Mesothelial cell of epicardium (in vitro differentiated cells): ENCODE measurements at regions not wholly inside any gene's neighbourhood (a gene's known extent, or its start where the extent isn't known, plus 50 kb on each side); places are given as distances from the start of the nearest gene placed in this dataset.
A peak's percentile ranks its signal among the peaks of the same experiment; 100 is the strongest.

Experiments used
- DNase-seq, 2 experiments: peaks; one replicate each; pipeline ENCODE4 v3.0.0; 2021; ENCODE audit warnings: low spot score in 2 of 2; ENCODE audit not compliant: unreplicated experiment in 2 of 2
- H3K27ac Mint-ChIP-seq: 2 replicates; pipeline ENCODE4 v1.8.0; 2021; ENCODE audit warnings: mixed read lengths
- H3K27me3 Mint-ChIP-seq: 2 replicates; pipeline ENCODE4 v1.8.0; 2021; ENCODE audit warnings: low read depth, mixed read lengths
- H3K36me3 Mint-ChIP-seq: 2 replicates; pipeline ENCODE4 v1.8.0; 2021; ENCODE audit warnings: mixed read lengths
- H3K4me1 Mint-ChIP-seq: 2 replicates; pipeline ENCODE4 v1.8.0; 2021; ENCODE audit warnings: mixed read lengths
- H3K4me3 Mint-ChIP-seq: 2 replicates; pipeline ENCODE4 v1.8.0; 2021; ENCODE audit warnings: mild to moderate bottlenecking, moderate library complexity, mixed read lengths
- H3K9me3 Mint-ChIP-seq: 2 replicates; pipeline ENCODE4 v1.8.0; 2021; ENCODE audit warnings: mixed read lengths
- TF ChIP-seq, protein P1 (sequence below): fragments of 200-600 bp; sonication (generic); IDR thresholded peaks from one replicate; pipeline ENCODE4 v1.5.0; 2021; ENCODE audit warnings: antibody characterized with exemption; ENCODE audit not compliant: unreplicated experiment

DNA sequence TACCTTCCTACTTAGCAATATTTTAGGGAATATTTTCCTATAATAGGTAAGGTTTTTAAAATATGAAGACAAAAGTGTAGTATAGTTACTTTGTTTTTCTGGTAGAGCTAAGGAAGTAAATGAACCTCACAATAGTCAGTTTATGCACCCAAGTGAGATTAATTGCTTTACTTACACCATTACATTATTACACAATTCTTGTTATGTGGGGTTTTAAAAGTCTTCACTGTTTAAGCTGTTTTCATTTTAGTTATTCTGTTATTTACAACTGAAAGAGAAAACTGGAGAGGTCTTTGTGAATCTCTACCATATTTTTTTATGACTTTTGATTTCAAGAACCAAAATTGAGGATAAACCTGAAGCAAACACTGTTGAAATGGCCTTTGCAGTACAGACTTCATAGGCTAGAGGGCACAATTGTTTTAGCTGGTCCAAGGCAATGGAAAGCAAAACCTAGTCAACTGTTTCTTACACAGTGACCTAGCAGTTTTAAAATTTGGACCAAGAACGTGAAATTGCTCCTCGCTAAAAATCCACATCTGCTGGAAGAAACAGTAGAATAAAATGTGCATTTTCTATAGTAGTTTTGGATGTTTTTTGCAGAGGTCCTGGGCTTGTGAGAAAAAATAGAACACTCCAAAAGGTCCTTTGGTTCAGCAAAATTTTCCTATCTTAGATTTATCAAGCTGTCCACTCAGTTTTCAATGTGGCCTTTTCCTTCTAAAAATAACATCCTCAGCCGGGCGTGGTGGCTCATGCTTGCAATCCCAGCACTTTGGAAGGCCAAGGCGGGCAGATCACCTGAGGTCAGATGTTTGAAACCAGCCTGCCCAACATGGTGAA lies 66.4 kb upstream of the FER start:
- TF ChIP-seq, protein P1, sequence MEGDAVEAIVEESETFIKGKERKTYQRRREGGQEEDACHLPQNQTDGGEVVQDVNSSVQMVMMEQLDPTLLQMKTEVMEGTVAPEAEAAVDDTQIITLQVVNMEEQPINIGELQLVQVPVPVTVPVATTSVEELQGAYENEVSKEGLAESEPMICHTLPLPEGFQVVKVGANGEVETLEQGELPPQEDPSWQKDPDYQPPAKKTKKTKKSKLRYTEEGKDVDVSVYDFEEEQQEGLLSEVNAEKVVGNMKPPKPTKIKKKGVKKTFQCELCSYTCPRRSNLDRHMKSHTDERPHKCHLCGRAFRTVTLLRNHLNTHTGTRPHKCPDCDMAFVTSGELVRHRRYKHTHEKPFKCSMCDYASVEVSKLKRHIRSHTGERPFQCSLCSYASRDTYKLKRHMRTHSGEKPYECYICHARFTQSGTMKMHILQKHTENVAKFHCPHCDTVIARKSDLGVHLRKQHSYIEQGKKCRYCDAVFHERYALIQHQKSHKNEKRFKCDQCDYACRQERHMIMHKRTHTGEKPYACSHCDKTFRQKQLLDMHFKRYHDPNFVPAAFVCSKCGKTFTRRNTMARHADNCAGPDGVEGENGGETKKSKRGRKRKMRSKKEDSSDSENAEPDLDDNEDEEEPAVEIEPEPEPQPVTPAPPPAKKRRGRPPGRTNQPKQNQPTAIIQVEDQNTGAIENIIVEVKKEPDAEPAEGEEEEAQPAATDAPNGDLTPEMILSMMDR, result peak; percentile 65
- Mint-ChIP-seq H3K4me3 (no peak overlapping the region), H3K27me3 (peaks cover 17% of the 10 kb centered on the region), H3K27ac (no peak overlapping the region), H3K4me1 (no peaks in the 10 kb centered on the region), H3K9me3 (no peaks in the 10 kb centered on the region), H3K36me3 (no peaks in the 10 kb centered on the region)
- no peak for DNase-seq

DNA sequence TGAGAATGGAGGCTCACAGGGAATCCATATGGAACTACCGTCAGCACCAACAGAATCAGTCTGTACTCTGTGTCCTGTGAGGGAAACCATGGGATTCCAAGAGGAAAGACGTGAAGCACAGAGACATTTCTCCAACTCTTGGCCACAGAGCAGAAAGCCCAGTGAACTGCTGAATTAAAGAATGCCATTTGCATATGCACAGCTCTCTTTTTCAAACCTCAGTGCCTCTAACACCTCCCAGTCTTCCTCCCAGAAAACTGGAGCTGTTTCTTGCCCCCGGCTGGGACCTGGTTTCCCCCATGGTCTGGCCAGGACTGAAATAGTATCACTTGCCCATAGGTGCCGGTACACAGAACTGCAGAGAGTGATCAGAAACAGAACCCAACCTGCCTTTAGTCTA lies 69.6 kb upstream of the FER start:
- no peak overlapping the region for H3K4me3 Mint-ChIP-seq
- H3K27me3 Mint-ChIP-seq, result peaks cover 30% of the 10 kb centered on the region
- TF ChIP-seq, protein P1, result no peak
- no peak overlapping the region for H3K27ac Mint-ChIP-seq
- no peaks in the 10 kb centered on the region for H3K9me3 Mint-ChIP-seq
- H3K36me3 Mint-ChIP-seq, result no peaks in the 10 kb centered on the region
- no peaks in the 10 kb centered on the region for H3K4me1 Mint-ChIP-seq
- DNase-seq, result no peak

DNA sequence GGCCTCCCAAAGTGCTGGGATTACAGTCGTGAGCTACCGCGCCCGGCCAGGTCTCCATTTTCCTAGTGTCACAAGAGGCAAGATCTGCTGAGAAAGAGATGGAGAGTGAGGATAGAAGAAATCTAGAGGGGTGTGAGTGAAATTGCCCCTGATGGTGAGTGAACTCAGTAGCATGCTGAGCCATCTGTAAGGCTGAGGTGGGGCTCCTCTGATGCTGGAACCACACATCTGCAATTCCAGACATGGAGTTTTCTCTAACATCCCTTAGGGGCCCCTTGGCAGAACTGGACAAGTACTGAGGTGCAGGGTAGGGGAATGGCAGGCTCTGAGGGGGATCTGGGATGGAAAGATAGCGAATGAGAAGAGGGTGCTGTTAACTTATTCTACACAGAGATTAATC lies 72.0 kb upstream of the FER start:
- H3K4me3 Mint-ChIP-seq, result no peak overlapping the region
- TF ChIP-seq, protein P1, result no peak
- peaks cover 6% of the 10 kb centered on the region for H3K4me1 Mint-ChIP-seq
- H3K36me3 Mint-ChIP-seq, result no peaks in the 10 kb centered on the region
- no peak for DNase-seq
- H3K9me3 Mint-ChIP-seq, result no peaks in the 10 kb centered on the region
- H3K27ac Mint-ChIP-seq, result no peak overlapping the region
- peaks cover 34% of the 10 kb centered on the region for H3K27me3 Mint-ChIP-seq

DNA sequence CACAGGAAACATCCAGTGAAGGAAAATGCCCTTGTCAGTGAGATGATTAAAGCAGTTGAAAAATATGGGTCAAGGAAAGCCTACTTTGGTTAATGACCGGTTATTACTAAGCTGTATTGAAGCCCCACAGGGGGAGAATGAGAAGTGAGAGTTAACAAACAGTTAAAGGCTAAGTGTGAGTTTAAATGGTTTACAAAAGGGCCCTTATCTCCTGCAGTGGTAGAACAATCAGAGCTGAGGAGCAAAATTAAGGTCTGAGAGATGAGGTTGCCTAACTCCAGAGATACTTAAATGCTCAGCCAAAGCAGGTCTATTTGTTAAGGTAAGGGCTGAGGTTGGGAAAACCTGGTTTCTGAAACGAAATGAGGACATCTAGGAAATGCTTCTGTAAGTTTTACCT lies 75.1 kb upstream of the FER start:
- H3K27me3 Mint-ChIP-seq, result peaks cover 17% of the 10 kb centered on the region
- peaks cover 13% of the 10 kb centered on the region for H3K4me1 Mint-ChIP-seq
- no peaks in the 10 kb centered on the region for H3K36me3 Mint-ChIP-seq
- H3K9me3 Mint-ChIP-seq, result peaks cover 1% of the 10 kb centered on the region
- no peak overlapping the region for H3K4me3 Mint-ChIP-seq
- no peak for DNase-seq
- TF ChIP-seq, protein P1, result no peak
- no peak overlapping the region for H3K27ac Mint-ChIP-seq

GRCh38 chr5:108670591-108671289 lies 77.0 kb upstream of the FER start:
- peaks cover 13% of the 10 kb centered on the region for H3K4me1 Mint-ChIP-seq

More at GRCh38 chr5:108670591-108671289, 77.0 kb upstream of the FER start:
- Mint-ChIP-seq H3K36me3 (no peaks in the 10 kb centered on the region), H3K27ac (no peak overlapping the region), H3K4me3 (no peak overlapping the region), H3K9me3 (peaks cover 10% of the 10 kb centered on the region), H3K27me3 (peaks cover 16% of the 10 kb centered on the region)
- no peak for DNase-seq
- TF ChIP-seq, protein P1, result no peak
